HG03342 (cell line): ENCODE measurements at regions not wholly inside any gene's neighbourhood (a gene's known extent, or its start where the extent isn't known, plus 50 kb on each side); places are given as distances from the start of the nearest gene placed in this dataset.
"Not testable (repeated sequence)": the region's sequence is repeated elsewhere in the genome, so short reads cannot be mapped to it uniquely, and the experiment has no call there.

ENCODE experiments used
- ATAC-seq: cut with Tn5 transposase; IDR thresholded peaks from one replicate; pipeline ENCODE4 v1.9.1; 2021; ENCODE audit warnings: mild to moderate bottlenecking, moderate library complexity; ENCODE audit not compliant: unreplicated experiment

DNA sequence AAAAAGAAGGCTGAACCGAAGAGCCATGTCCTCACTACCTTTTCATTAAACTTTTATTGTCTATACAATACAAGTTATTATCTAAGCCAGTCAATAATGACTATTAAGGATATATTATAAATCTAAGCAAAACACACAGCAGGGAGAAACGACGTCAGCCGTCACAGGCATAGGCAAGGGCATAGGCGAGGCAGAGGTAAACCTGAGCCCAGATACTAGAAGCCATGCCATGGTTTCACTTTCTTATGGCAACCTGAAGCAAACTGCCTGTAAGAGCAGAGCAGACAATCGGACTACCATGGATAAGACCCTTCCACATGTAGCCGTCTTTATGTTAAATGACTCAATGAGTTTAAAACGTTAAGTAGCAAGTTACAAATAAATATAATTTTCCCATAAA lies 238.5 kb upstream of the ZNF521 start:
- no peak for ATAC-seq

DNA sequence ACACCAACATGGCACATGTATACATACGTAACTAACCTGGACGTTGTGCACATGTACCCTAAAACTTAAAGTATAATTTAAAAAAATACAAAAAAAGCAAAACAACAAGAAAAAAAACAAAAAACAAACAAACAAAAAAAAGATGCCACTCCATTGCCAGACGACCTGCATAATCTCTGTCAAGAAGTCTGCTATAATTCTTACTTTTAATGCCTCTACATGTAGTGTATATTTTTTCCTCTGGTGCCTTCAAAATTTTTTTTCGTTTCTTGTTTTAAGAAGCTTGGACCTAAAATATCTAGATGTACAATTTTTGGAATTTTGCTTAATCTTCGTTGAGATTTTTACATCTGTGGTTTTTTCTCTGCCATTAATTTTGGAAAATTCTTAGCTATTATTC lies 235.6 kb upstream of the ZNF521 start:
- no peak for ATAC-seq

DNA sequence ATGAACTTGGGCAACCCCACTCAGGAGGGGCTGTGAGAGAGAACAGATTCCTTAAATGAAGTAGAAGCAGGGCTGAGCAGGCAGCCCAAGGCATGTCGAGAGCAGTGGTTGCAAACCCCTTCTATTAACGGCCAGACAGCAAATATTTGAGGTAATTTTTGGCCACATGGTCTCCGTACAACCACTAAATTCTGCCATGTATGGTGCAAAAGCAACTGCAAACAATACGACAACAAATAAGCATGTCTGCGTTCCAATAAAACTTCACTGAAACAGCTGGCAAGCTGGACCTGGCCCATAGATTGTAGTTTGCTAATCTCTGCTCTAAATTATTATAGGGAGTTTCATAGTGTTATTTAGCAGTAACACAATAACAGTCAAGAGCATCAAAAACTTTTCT lies 217.0 kb upstream of the ZNF521 start:
- ATAC-seq, result no peak

DNA sequence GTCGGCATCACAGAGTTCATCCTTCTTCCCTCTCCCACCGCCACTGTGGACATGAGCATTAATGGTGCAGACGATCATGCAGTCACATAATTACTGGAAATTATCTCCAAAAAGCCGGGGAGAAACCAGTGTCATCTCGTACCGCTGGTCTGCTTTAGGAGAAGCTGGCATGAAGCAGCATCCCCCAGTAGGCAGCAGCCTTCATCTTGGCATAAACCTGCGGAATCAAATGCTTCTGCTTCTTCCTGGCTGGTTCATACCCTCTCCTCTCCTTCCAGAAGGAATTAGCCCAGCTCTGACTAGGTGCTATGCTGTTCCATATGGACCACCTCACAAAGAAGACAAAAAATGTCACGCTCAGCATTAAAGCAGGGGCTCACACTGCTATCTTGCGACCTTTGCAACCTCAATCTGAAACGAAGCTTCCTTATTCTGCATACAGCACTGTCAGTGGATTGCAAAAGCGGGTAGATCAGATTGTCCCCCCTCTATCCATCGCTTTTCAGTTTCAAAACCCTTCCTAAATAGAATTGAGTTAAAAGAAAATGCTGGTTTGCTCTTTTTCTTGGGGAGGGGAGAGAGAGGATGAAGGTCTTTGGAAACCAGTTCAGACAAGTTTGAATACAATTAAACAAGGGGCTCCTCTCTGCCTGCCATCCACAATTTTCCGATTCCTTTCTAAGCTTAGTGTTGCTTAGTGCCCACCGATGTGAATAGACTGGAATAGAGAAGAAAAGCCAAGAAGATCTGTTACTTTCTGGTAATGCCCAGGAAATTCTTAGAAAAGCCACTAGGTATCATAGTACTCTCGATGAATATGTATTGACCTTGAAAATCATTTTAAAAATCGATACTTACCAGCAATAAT lies 212.1 kb upstream of the ZNF521 start:
- ATAC-seq, result no peak

DNA sequence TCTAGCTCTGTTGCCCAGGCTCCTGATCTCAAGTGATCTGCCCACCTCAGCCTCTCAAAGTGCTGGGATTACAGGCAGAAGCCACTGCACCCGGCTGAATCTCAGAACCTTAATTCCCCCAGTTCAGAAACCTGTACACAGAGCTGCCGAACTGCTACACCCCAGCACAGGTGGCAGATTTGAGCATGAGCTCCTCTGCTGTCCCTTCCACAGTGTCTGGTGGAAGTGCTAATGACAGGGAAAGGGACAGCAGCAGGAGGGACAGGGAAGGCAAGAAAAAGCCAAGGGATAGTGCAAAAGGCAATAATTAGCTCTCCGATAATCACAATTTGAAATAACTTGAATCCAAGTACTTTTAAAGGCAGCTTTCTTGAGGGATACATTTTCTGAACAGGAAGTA lies 211.4 kb upstream of the ZNF521 start:
- no peak for ATAC-seq

DNA sequence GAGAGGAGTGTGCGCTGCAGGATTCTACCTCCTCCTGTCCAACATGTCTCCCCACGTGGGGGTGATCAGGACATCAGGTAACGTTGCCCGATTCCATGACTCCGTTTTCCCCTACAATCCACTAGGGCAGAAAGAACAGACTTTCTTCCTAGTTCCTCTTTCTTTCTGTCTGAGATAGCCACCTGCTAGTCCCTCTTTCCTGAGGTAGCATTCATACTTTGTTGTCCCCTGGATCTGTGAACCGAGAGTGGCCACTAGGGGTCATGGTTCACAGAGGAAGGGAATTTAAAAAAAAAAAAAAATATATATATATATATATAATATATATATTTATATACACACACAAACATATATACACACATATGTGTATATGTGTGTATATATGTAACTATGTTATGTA lies 210.0 kb upstream of the ZNF521 start:
- no peak for ATAC-seq

DNA sequence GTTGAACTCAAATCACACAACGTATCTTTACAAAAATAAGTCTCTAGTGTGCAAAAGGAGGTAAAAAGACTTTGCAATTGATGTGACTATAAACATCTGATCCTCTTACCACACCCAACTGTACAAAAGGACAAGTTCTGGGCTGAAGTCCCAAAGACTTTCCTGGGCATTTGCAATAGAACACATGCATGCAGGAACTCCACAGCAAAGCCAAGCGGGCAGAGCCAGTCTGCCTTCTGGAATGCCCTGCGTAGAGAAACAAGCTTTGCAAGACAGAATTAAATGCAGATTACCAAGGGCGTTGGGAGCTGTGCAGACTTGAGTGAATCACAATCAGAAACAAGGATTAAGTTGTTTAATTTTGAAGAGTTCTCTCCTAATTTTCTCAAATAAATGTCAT lies 208.4 kb upstream of the ZNF521 start:
- ATAC-seq, result no peak

DNA sequence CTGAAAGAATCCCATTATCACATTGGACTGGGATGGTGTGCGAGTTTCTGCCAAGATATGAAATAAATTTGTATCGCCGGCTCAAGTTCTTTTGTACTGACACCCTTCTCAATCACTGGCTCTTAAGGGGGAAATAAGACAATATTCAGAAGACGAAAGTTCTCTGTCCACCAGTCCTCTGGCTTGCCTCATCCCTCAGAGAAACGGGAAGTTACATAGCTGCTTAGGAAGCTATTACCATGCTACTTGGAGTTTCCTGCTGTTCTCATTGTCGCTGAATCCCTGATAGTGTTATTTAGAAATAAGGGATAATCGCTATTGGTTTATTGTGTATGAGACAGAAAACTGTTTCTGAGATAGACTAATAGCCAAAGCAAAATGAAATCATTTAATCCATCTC lies 205.0 kb upstream of the ZNF521 start:
- ATAC-seq, result no peak

DNA sequence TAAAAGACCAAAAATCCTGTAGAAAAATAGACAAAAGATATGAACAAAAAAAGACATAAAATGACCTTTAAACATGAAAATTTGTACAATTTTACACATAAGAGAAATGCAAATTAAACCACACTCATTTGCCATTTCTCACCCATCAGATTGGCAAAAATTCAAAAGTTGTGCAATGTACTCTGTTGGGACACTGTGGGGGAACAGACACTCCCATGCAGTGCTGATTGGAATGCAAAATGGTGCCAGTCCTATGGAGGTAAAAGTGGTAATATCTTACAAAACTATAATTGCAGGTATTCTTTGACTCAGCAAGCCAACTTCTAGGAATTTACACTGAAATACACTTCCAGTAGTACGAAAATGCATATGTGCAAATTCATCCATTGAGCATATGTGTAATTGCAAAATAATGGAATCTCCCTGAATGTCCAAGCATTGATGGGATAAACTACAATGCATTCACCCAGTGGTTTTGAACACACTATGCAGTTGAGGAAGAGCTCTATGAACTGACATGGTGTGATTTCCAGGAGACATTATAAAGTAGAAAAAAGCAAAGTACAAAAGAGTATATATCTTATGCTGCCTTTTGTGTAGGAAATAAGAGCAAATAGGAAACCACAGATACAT lies 201.8 kb upstream of the ZNF521 start:
- ATAC-seq, result no peak

DNA sequence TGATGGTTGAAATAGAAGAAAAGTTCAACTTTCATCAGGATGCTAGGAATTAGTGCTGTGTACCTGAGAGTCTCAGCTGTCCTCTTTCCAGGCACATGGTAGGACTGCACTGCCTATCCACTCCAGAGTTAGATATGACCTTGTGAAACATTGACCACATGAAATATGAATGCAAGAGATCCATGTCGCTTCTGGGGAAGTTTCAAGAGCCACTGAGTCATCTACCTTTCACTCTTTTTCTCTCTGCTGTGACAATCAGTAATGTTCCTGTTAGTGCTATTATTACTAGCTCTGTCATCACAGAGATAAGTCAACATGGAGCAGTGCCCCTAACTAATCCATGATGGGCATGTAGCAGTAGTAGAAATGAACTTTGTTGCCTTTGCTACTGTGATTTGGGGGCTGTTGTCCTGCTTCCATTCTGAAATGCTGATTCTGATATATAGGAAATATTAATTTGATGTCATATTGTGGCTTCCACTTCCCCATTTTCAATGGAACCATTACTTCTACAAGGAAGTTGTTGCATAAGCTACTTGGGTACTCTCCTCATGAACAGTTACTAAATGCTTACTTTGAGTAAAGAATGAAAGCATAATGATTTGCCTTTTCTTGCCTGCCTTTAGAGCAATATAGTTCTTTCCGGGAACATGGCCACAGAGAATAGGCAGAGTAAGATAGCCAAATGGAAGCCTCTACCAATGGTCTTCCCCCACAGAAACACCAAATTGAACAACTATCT lies 192.8 kb upstream of the ZNF521 start:
- ATAC-seq, result no peak

DNA sequence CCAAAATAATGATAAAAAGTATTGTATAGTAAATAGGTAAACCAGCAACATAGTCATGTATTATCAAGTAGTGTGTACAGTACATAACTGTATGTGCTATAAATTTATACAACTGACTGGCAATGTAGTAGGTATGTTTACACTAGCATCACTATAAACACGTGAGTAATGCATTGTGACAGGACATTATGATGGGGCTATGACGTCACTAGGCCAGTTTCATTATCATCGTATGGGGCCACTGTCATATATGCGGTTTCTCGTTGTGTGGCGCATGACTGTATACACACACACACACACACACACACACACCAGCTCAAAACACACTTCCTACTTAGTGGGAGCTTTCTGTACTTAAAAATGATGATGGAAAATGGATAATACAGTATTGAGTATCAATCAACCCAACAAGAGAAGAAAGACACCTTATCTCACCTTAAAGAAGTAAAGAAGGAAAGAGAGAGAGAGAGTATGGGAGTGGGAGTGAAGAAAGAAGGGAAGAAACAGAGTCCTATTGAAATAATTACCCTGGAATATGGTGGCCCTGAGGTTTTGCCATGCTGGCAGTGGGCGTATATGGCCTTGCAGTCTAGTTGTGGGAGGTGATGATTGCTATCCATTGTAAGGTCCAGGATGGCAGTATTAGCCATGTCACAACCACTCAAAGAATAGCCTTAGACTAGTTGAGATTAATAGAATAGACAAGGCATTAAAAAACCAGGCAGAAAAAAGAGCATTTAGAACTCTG lies 186.4 kb upstream of the ZNF521 start:
- no peak for ATAC-seq

DNA sequence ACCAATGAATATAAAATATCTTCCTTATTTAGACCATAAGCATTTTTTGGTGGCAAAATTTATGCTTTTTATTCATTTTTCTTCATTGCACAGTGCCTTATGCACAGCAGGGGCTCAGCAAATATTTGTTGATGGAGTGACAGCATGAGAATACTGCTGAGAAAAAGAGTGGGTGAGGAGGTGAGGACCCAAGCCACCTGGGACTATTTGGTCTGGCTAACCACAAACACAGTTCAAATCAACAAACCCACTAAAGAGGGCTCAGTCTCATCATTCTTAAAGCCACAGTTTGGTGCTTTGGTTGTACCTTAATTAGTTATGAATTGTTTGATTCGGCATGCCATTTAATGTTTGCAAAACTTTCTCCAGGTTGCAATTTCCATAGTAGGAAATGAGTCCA lies 183.5 kb upstream of the ZNF521 start:
- ATAC-seq, result no peak

DNA sequence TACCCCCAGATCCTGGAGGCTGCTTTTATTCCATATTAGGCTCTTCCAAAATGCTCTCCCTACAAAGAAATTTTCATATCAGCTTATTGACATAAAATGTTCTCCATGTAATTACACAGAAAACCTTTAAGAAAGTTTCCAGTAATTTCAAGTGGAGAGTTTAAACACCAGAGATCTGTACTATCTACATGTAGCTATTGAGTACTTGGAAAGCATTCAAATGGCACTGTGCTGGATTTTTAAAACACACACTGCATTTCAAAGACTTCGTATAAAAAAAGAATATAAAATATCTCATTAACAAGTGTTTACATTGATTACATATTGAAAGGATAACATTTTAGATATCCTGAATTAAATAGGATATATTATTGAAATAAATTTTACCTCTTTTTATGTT lies 182.4 kb upstream of the ZNF521 start:
- no peak for ATAC-seq

DNA sequence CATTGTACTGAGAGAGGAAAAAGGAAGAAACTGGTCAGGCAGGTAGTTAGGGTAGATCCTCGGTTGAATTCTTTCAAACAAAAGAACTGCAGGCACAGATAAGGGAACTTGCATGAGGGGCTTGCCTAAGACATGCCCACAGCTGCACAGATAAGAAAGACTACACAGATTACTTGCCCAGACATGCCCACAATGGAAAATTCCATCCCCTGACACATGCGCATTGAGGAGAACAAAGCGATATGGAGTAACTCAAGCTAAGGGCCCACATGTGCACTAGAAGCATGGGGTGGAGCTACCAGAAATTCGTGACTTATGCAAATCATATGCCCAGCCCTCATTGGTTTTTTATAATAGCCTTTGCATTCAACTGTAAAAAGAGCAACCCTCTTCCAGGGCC lies 181.3 kb upstream of the ZNF521 start:
- ATAC-seq, result no peak

DNA sequence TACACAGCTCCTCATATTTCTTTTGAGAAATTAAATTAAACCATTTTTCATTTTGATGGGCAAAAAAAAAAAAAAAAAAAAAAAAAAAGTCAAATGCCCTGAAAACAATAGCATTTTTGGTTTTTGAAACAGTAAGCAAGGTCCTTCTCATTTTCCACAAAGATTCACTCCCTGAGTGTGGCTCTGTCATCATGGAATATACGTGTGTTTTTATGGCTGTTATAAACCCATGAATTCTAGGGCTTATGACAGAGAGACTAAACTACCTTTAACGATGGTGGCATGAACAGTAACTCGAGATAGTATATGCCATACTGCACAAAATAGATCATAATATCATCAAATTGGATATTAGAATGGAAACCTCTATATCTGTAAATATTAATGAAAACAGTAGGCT lies 179.2 kb upstream of the ZNF521 start:
- no peak for ATAC-seq

DNA sequence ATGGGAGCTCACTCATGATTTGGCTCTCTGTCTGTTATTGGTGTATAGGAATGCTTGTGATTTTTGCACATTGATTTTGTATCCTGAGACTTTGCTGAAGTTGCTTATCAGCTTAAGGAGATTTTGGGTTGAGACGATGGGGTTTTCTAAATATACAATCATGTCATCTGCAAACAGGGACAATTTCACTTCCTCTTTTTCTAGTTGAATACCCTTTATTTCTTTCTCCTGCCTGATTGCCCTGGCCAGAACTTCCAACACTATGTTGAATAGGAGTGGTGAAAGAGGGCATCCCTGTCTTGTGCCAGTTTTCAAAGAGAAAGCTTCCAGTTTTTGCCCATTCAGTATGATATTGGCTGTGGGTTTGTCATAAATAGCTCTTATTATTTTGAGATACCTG lies 173.8 kb upstream of the ZNF521 start:
- not testable (repeated sequence) for ATAC-seq

DNA sequence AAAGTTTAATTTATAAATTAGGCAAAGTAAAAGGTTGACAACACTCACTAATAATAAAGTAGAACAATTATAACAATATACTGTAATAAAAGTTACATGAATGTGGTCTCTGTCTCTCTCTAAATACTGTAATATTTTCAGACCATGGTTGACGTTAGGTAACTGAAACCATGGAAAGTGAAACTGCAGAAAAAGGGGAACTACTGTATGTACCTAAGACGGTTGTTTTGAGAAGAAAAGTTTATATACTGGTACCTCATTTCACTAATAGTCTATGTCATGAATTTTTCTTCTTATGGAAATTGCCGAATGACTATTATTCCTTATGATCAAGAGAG lies 166.7 kb upstream of the ZNF521 start:
- ATAC-seq, result peak; percentile 97

DNA sequence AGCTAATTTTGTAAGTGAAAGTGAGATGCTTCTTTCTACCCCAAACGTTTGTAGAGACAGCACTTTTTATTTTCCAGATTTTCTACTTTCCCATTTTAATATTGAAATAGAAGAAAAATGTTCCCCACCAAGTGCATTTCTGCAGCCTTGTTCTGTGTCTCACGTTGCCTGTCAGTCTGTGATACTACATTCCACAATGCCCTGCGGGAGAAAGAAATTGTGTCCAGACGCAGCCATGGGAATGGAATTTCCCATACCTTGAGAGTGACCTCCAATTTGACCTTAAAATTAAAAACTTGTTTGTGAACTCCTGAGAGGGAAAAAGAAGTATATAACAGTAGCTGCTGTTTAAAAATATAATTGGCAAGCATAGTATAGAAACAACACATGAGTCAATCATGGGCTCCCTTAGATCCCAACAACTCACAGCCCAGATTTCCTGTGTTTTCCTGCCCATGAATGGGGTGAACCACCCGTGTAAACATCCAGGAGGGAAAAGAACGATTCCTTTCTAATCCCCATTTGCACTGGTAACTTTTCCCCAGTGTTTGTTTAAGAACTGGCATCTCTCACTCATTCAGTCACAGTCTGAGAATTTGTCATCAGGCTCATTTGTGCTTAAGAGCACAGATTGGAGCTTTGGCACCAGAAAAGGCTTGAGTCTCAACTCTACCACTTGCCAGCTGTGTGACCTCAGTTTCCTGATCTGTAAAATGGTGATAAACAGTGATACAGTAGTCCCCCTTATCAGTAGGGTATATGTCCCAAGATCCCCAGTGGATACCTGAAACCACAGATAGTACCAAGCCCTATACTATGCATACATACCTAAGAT lies 166.1 kb upstream of the ZNF521 start:
- peak; percentile 34 for ATAC-seq

DNA sequence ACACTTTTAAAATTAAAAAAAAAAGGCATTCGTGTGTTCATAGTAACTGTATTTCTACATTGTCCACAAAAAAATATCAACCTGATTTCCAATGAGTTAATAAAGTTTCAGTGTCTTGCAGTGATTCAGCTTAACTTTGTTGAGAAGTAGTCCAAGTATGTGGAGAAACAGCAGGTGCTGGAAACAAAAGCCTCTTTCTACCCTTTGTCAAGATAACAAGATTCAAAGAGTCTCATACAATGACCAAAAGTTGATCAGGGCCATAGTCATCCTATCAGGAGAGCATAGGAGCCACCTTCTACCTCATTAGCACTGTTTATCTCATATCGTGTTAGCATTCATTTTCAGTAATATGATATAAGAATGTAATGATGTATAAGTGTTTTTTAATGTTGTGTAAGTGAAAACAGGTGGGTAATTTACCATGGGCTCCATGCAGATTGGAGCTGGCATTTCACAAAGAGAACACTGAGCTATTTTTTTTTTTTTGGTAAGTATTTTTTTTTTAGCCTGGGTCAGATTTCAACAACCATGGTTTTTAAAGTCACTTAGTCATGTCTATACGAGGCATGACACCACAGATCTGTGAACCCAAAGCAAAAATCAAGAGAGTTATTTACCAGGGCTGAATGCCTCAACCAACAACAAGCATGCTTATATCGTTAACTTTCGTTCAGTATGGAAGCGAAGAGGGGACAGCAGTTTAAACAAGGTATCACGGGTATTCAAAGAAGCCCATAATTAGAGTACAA lies 165.0 kb upstream of the ZNF521 start:
- ATAC-seq, result no peak

DNA sequence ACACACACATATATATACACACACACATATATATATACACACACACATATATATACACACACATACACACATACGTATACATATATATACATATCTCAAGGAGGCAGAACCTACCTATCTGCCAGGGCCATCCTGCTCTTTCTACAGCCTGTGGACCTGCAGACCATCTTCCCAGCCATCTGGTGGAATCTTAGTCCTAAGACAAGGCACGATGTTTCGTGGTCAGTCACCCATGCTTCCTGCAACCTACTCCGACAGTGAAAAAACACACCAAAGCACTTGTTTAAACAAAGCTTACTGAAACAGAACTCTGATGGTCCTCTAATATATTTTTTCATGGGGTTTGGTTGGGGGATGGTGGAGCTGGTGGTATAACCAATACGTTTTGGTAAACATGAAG lies 164.2 kb upstream of the ZNF521 start:
- no peak for ATAC-seq
